Chondrocyte (in vitro differentiated cells): ENCODE measurements at regions not wholly inside any gene's neighbourhood (a gene's known extent, or its start where the extent isn't known, plus 50 kb on each side); places are given as distances from the start of the nearest gene placed in this dataset.

Source experiments
- DNase-seq: peaks from one replicate; pipeline ENCODE4 v3.0.0; 2021; ENCODE audit warnings: mixed read lengths, low spot score
- H3K27ac Mint-ChIP-seq: one replicate; pipeline ENCODE4 v1.8.0; 2021; ENCODE audit warnings: mild to moderate bottlenecking, moderate library complexity, mixed read lengths; ENCODE audit not compliant: unreplicated experiment
- H3K27me3 Mint-ChIP-seq: 2 replicates; pipeline ENCODE4 v1.8.0; 2021; ENCODE audit warnings: low read depth, mixed read lengths
- H3K36me3 Mint-ChIP-seq: 2 replicates; pipeline ENCODE4 v1.8.0; 2021; ENCODE audit warnings: low read depth, mixed read lengths
- H3K4me1 Mint-ChIP-seq: 2 replicates; pipeline ENCODE4 v1.8.0; 2021; ENCODE audit warnings: low read depth, mild to moderate bottlenecking, mixed read lengths
- H3K4me3 Mint-ChIP-seq: one replicate; pipeline ENCODE4 v1.8.0; 2021; ENCODE audit warnings: mild to moderate bottlenecking, moderate library complexity, mixed read lengths; ENCODE audit not compliant: unreplicated experiment
- H3K9me3 Mint-ChIP-seq: 2 replicates; pipeline ENCODE4 v1.8.0; 2021; ENCODE audit warnings: low read depth, mixed read lengths
- CTCF ChIP-seq: fragments of 200-600 bp; sonication (generic); IDR thresholded peaks from 2 replicates; pipeline ENCODE4 v1.5.0; 2021; ENCODE audit warnings: antibody characterized with exemption, mild to moderate bottlenecking, moderate library complexity

- no peak overlapping the region for H3K4me3 Mint-ChIP-seq
- no peak overlapping the region for H3K27ac Mint-ChIP-seq
- peaks cover 14% of the 10 kb centered on the region for H3K4me1 Mint-ChIP-seq
- DNase-seq, result no peak
- peak; percentile 43 for TF ChIP-seq CTCF
- peaks cover 2% of the 10 kb centered on the region for H3K9me3 Mint-ChIP-seq
- H3K36me3 Mint-ChIP-seq, result no peaks in the 10 kb centered on the region
- H3K27me3 Mint-ChIP-seq, result no peaks in the 10 kb centered on the region
These were observed 219.4 kb downstream of the TANC2 start for GRCh38 chr17:63185420-63185819.

- Mint-ChIP-seq H3K4me3 (no peak overlapping the region), H3K36me3 (peaks cover 1% of the 10 kb centered on the region), H3K4me1 (peaks cover 20% of the 10 kb centered on the region), H3K27me3 (no peaks in the 10 kb centered on the region), H3K27ac (peak overlapping the region; percentile 47), H3K9me3 (peaks cover 2% of the 10 kb centered on the region)
- no peak for DNase-seq
- TF ChIP-seq CTCF, result no peak
These were observed 223.0 kb downstream of the TANC2 start for GRCh38 chr17:63189082-63189481.

GRCh38 chr17:63189930-63190329, 223.9 kb downstream of the TANC2 start:
- no peaks in the 10 kb centered on the region for H3K27me3 Mint-ChIP-seq
- peaks cover 2% of the 10 kb centered on the region for H3K9me3 Mint-ChIP-seq
- peaks cover 20% of the 10 kb centered on the region for H3K4me1 Mint-ChIP-seq
- no peak for DNase-seq
- no peak overlapping the region for H3K27ac Mint-ChIP-seq
- TF ChIP-seq CTCF, result no peak
- no peak overlapping the region for H3K4me3 Mint-ChIP-seq
- H3K36me3 Mint-ChIP-seq, result peaks cover 1% of the 10 kb centered on the region

- no peak for TF ChIP-seq CTCF
- no peak for DNase-seq
- peaks cover 4% of the 10 kb centered on the region for H3K36me3 Mint-ChIP-seq
- H3K27me3 Mint-ChIP-seq, result no peaks in the 10 kb centered on the region
- no peak overlapping the region for H3K27ac Mint-ChIP-seq
- H3K4me3 Mint-ChIP-seq, result no peak overlapping the region
- H3K4me1 Mint-ChIP-seq, result peaks cover 16% of the 10 kb centered on the region
- H3K9me3 Mint-ChIP-seq, result peaks cover 2% of the 10 kb centered on the region
These were observed 224.9 kb downstream of the TANC2 start for GRCh38 chr17:63190821-63191370.

GRCh38 chr17:63191610-63192009, 225.6 kb downstream of the TANC2 start:
- no peak for DNase-seq
- Mint-ChIP-seq H3K36me3 (peaks cover 6% of the 10 kb centered on the region), H3K27ac (no peak overlapping the region), H3K4me3 (no peak overlapping the region), H3K27me3 (no peaks in the 10 kb centered on the region), H3K9me3 (peaks cover 2% of the 10 kb centered on the region), H3K4me1 (peaks cover 16% of the 10 kb centered on the region)
- TF ChIP-seq CTCF, result no peak
